HCT116 (cell line): ENCODE measurements at regions not wholly inside any gene's neighbourhood (a gene's known extent, or its start where the extent isn't known, plus 50 kb on each side); places are given as distances from the start of the nearest gene placed in this dataset.

Source experiments
- ATAC-seq: fragments of 200-7000 bp; cut with Tn5 transposase; 2 replicates; pipeline ENCODE4 v1.9.1; 2020; ENCODE audit warnings: mild to moderate bottlenecking, moderate library complexity
- BruUV-seq: library from RNA; stranded (reverse); fragments of 400-500 nt; replicated peaks from 2 replicates; lab custom pipeline; 2021; lab: Mats Ljungman, UMichigan
- CTCF ChIA-PET: fragments of 300-600 bp; sonication (Branson Sonifier 250); formaldehyde crosslinking; loops from one replicate; lab custom pipeline; 2021; ENCODE audit warnings: antibody characterized with exemption; lab: Charles Lee
- POLR2A ChIA-PET: fragments of 300-600, 350-600 bp; sonication (Branson Sonifier 250); formaldehyde crosslinking; loops from one replicate; lab custom pipeline; 2021; ENCODE audit warnings: antibody characterized with exemption; lab: Charles Lee
- RAD21 ChIA-PET, 2 experiments: fragments of 300-600 bp; sonication (Branson Sonifier 250); formaldehyde crosslinking; loops; one replicate each; lab custom pipeline; 2023; ENCODE audit warnings: low total read pairs in 2 of 2; ENCODE audit not compliant: uncharacterized antibody in 2 of 2, unreplicated experiment in 2 of 2, low non-redundant PET in 1 of 2; lab: Charles Lee
- DNase-seq: peaks from one replicate; pipeline ENCODE4 v3.0.0-alpha.2; 2010; ENCODE audit warnings: low read depth, low spot score
- H2AFZ ChIP-seq: fragments of 200-600 bp; shearing (Covaris generic), sonication (generic); 2 replicates; pipeline ENCODE4 v1.6.1; 2017; ENCODE audit warnings: low read depth, mixed run types, mixed read lengths, antibody characterized with exemption, low read length; ENCODE audit not compliant: poor library complexity, severe bottlenecking
- H3K27ac ChIP-seq: 2 replicates; pipeline ENCODE4 v1.5.1; 2012; ENCODE audit warnings: low read depth, low read length
- H3K27me3 ChIP-seq: fragments of 200-600 bp; sonication (generic); 2 replicates; pipeline ENCODE4 v1.6.1; 2016; ENCODE audit warnings: mixed run types, low read length, mixed read lengths; ENCODE audit not compliant: insufficient read depth
- H3K36me3 ChIP-seq, 2 experiments: fragments of 200-500 bp in 1 of 2; fragments of 200-600 bp in 1 of 2; sonication (Bioruptor generic) in 1 of 2; sonication (generic) in 1 of 2; 2 replicates each; pipeline versions ENCODE4 v1.5.1 to v1.6.1; 2014 to 2016; ENCODE audit warnings: low read length in 2 of 2, inconsistent platforms in 1 of 2, mixed read lengths in 1 of 2, mixed run types in 1 of 2; ENCODE audit not compliant: insufficient read depth in 2 of 2, control insufficient read depth in 1 of 2
- H3K4me1 ChIP-seq, 2 experiments: fragments of 200-600 bp in 1 of 2; sonication (generic) in 1 of 2; 2 replicates each; pipeline versions ENCODE4 v1.5.1 to v1.6.1; 2012 to 2017; ENCODE audit warnings: low read length in 2 of 2, inconsistent platforms in 1 of 2, mild to moderate bottlenecking in 1 of 2, mixed read lengths in 1 of 2, mixed run types in 1 of 2, moderate library complexity in 1 of 2; ENCODE audit not compliant: insufficient read depth in 2 of 2, control insufficient read depth in 1 of 2
- H3K4me2 ChIP-seq: fragments of 200-600 bp; sonication (generic); 2 replicates; pipeline ENCODE4 v1.6.1; 2017; ENCODE audit warnings: mixed run types, low read length, mixed read lengths
- H3K4me3 ChIP-seq, 2 experiments: fragments of 200-600 bp in 1 of 2; sonication (generic) in 1 of 2; replicated peaks in 1 of 2; 2 replicates each; pipeline ENCODE4 v1.5.1; 2011 to 2016; ENCODE audit warnings: low read length in 2 of 2, control low read depth in 1 of 2, low read depth in 1 of 2, mild to moderate bottlenecking in 1 of 2, mixed read lengths in 1 of 2, mixed run types in 1 of 2
- H3K79me2 ChIP-seq: fragments of 200-600 bp; sonication (generic); 2 replicates; pipeline ENCODE4 v1.6.1; 2017; ENCODE audit warnings: mild to moderate bottlenecking, mixed run types, low read length, moderate library complexity, mixed read lengths; ENCODE audit not compliant: insufficient read depth
- H3K9ac ChIP-seq: fragments of 200-600 bp; sonication (generic); 2 replicates; pipeline ENCODE4 v1.6.1; 2016; ENCODE audit warnings: low read length, mixed read lengths
- H3K9me2 ChIP-seq: fragments of 200-600 bp; sonication (generic), shearing (Covaris generic); 2 replicates; pipeline ENCODE4 v1.6.1; 2017; ENCODE audit warnings: mixed run types, mild to moderate bottlenecking, moderate library complexity; ENCODE audit not compliant: insufficient read depth
- H3K9me3 ChIP-seq, 2 experiments: fragments of 200-500 bp in 1 of 2; fragments of 200-600 bp in 1 of 2; sonication (Bioruptor generic) in 1 of 2; sonication (generic) in 1 of 2; 2 replicates each; pipeline ENCODE4 v1.6.1; 2014 to 2017; ENCODE audit warnings: low read length in 2 of 2, mixed read lengths in 2 of 2, inconsistent platforms in 1 of 2, low read depth in 1 of 2, mild to moderate bottlenecking in 1 of 2, mixed run types in 1 of 2, moderate library complexity in 1 of 2; ENCODE audit not compliant: control insufficient read depth in 1 of 2, insufficient read depth in 1 of 2
- H4K20me1 ChIP-seq: fragments of 200-600 bp; sonication (generic), shearing (Covaris generic); 2 replicates; pipeline ENCODE4 v1.6.1; 2017; ENCODE audit warnings: mixed run types, mild to moderate bottlenecking, moderate library complexity; ENCODE audit not compliant: insufficient read depth
- ATF3 ChIP-seq: IDR thresholded peaks from 2 replicates; pipeline ENCODE4 v1.6.1; 2012
- CEBPB ChIP-seq: IDR thresholded peaks from 2 replicates; pipeline ENCODE4 v1.6.1; 2012; ENCODE audit warnings: low read depth
- EGR1 ChIP-seq: IDR thresholded peaks from 2 replicates; pipeline ENCODE4 v1.6.1; 2012; ENCODE audit warnings: low read depth
- ELF1 ChIP-seq: IDR thresholded peaks from 2 replicates; pipeline ENCODE4 v1.6.1; 2012; ENCODE audit warnings: low read depth, borderline replicate concordance
- EZH2phosphoT487 ChIP-seq: fragments of 200-600 bp; IDR thresholded peaks from 2 replicates; pipeline ENCODE4 v1.6.1; 2018; ENCODE audit warnings: antibody characterized with exemption, borderline replicate concordance
- JUND ChIP-seq: IDR thresholded peaks from 2 replicates; pipeline ENCODE4 v1.6.1; 2012
- POLR2A ChIP-seq: IDR thresholded peaks from 2 replicates; pipeline ENCODE4 v1.7.0; 2011; ENCODE audit warnings: borderline replicate concordance; ENCODE audit not compliant: insufficient read depth, insufficient read length; ENCODE audit errors: extremely low read depth
- POLR2AphosphoS5 ChIP-seq: IDR thresholded peaks from 2 replicates; pipeline ENCODE4 v1.6.1; 2011; ENCODE audit warnings: mild to moderate bottlenecking, low read depth, low read length, moderate library complexity
- SP1 ChIP-seq: IDR thresholded peaks from 2 replicates; pipeline ENCODE4 v1.6.1; 2012; ENCODE audit warnings: low read depth
- SRF ChIP-seq: IDR thresholded peaks from 2 replicates; pipeline ENCODE4 v1.6.1; 2012; ENCODE audit warnings: low read depth
- TCF7L2 ChIP-seq: IDR thresholded peaks from 2 replicates; pipeline ENCODE4 v1.7.0; 2011; ENCODE audit warnings: borderline replicate concordance, inconsistent platforms; ENCODE audit not compliant: insufficient read depth, insufficient read length; ENCODE audit errors: extremely low read depth
- YY1 ChIP-seq: IDR thresholded peaks from 2 replicates; pipeline ENCODE4 v1.6.1; 2011; ENCODE audit warnings: low read length, low read depth, moderate library complexity, mild to moderate bottlenecking; ENCODE audit not compliant: insufficient replicate concordance; ENCODE audit errors: extremely low read depth
- ZFX ChIP-seq: fragments of 450-650 bp; IDR thresholded peaks from 2 replicates; pipeline ENCODE4 v1.6.1; 2017
- ZNF274 ChIP-seq: fragments of 200-500 bp; sonication (Bioruptor generic); IDR thresholded peaks from 2 replicates; pipeline ENCODE4 v1.6.1; 2014; ENCODE audit warnings: mild to moderate bottlenecking, low read depth, low read length, inconsistent platforms
- intact Hi-C: fragments of 100-400 bp; cut with micrococcal nuclease; formaldehyde crosslinking; loops from 2 replicates; pipeline ENCODE4 v1.10.0; 2022
- TF ChIP-seq, protein P1 (sequence below), 3 experiments: fragments of 200-600 bp in 1 of 3; sonication (generic) in 1 of 3; IDR thresholded peaks in 2 of 3; conservative IDR thresholded peaks in 1 of 3; 2 replicates each; pipeline ENCODE4 v1.5.1; 2012 to 2017; ENCODE audit warnings: low read depth in 2 of 3, low read length in 2 of 3, antibody characterized with exemption in 1 of 3, borderline replicate concordance in 1 of 3, control low read depth in 1 of 3, mild to moderate bottlenecking in 1 of 3, mixed read lengths in 1 of 3, mixed run types in 1 of 3, moderate library complexity in 1 of 3; ENCODE audit not compliant: insufficient read depth in 1 of 3
- TF ChIP-seq, protein P2 (sequence below): IDR thresholded peaks from 2 replicates; pipeline ENCODE4 v1.6.1; 2011; ENCODE audit warnings: mild to moderate bottlenecking, low read length, moderate library complexity; ENCODE audit not compliant: insufficient replicate concordance; ENCODE audit errors: extremely low read depth

GRCh38 chr21:35573472-35574374 is 486.6 kb downstream of the SETD4 start:
- no peak overlapping the region for H3K9ac ChIP-seq
- no peaks in the 10 kb centered on the region for H4K20me1 ChIP-seq
- no peaks in the 10 kb centered on the region for H3K9me2 ChIP-seq
- no peak for ATAC-seq
- no peaks in the 10 kb centered on the region for H3K36me3 ChIP-seq
- no peaks in the 10 kb centered on the region for H3K9me3 ChIP-seq
- ChIA-PET POLR2A (no interaction called here), CTCF (no interaction called here), RAD21 (no interaction called here)
- no peaks in the 10 kb centered on the region for H3K4me1 ChIP-seq
- H3K79me2 ChIP-seq: no peaks in the 10 kb centered on the region
- intact Hi-C loops: no loop called here
- no peaks in the 10 kb centered on the region for H3K27me3 ChIP-seq
- no TSS peak for BruUV-seq
- H3K4me3 ChIP-seq: no peak overlapping the region
- TF ChIP-seq JUND (no peak), ELF1 (no peak), SRF (no peak), POLR2AphosphoS5 (no peak), ZFX (no peak), EZH2phosphoT487 (no peak), POLR2A (no peak), EGR1 (no peak), ZNF274 (no peak), CEBPB (no peak), YY1 (no peak), ATF3 (no peak), TCF7L2 (no peak), SP1 (no peak)
- TF ChIP-seq, protein P1, sequence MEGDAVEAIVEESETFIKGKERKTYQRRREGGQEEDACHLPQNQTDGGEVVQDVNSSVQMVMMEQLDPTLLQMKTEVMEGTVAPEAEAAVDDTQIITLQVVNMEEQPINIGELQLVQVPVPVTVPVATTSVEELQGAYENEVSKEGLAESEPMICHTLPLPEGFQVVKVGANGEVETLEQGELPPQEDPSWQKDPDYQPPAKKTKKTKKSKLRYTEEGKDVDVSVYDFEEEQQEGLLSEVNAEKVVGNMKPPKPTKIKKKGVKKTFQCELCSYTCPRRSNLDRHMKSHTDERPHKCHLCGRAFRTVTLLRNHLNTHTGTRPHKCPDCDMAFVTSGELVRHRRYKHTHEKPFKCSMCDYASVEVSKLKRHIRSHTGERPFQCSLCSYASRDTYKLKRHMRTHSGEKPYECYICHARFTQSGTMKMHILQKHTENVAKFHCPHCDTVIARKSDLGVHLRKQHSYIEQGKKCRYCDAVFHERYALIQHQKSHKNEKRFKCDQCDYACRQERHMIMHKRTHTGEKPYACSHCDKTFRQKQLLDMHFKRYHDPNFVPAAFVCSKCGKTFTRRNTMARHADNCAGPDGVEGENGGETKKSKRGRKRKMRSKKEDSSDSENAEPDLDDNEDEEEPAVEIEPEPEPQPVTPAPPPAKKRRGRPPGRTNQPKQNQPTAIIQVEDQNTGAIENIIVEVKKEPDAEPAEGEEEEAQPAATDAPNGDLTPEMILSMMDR (IDR thresholded peaks at IDR 0.05 in 2 of 3, conservative IDR thresholded peaks at IDR 0.05 in 1 of 3; ENCODE audit: borderline replicate concordance in 1 of 3, insufficient read depth in 1 of 3, low read depth in 2 of 3, low read length in 2 of 3): no peak
- TF ChIP-seq, protein P2, sequence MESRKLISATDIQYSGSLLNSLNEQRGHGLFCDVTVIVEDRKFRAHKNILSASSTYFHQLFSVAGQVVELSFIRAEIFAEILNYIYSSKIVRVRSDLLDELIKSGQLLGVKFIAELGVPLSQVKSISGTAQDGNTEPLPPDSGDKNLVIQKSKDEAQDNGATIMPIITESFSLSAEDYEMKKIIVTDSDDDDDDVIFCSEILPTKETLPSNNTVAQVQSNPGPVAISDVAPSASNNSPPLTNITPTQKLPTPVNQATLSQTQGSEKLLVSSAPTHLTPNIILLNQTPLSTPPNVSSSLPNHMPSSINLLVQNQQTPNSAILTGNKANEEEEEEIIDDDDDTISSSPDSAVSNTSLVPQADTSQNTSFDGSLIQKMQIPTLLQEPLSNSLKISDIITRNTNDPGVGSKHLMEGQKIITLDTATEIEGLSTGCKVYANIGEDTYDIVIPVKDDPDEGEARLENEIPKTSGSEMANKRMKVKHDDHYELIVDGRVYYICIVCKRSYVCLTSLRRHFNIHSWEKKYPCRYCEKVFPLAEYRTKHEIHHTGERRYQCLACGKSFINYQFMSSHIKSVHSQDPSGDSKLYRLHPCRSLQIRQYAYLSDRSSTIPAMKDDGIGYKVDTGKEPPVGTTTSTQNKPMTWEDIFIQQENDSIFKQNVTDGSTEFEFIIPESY: no peak
- H3K4me2 ChIP-seq: no peak overlapping the region
- DNase-seq: no peak
- H3K27ac ChIP-seq: no peak overlapping the region
- no peak overlapping the region for H2AFZ ChIP-seq
